GM21619 (cell line): ENCODE measurements at regions not wholly inside any gene's neighbourhood (a gene's known extent, or its start where the extent isn't known, plus 50 kb on each side); places are given as distances from the start of the nearest gene placed in this dataset.
"Not testable (repeated sequence)": the region's sequence is repeated elsewhere in the genome, so short reads cannot be mapped to it uniquely, and the experiment has no call there.

Source experiments
- ATAC-seq: cut with Tn5 transposase; IDR thresholded peaks from one replicate; pipeline ENCODE4 v1.9.1; 2021; ENCODE audit not compliant: unreplicated experiment

DNA sequence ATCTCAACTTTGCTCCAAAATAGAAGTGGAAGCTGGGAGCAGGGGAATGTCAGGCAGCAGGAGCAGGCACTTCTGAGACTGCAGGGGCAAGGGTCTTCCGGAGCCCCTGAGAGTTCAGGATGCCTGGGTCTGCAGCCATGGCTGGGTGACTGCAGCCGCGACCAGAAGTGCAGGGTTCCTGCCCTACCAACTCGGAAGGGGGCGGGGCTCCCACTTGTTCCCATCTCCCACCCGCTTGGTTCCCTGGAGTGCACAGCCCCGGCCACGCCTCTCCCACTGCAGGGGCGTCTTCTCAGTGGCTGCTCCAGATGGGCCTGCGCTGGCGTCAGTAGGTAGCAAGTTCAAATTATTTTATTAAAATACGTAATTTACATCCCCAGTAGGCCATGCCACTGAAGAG lies 1631.7 kb downstream of the OLFM4 start:
- ATAC-seq = no peak

DNA sequence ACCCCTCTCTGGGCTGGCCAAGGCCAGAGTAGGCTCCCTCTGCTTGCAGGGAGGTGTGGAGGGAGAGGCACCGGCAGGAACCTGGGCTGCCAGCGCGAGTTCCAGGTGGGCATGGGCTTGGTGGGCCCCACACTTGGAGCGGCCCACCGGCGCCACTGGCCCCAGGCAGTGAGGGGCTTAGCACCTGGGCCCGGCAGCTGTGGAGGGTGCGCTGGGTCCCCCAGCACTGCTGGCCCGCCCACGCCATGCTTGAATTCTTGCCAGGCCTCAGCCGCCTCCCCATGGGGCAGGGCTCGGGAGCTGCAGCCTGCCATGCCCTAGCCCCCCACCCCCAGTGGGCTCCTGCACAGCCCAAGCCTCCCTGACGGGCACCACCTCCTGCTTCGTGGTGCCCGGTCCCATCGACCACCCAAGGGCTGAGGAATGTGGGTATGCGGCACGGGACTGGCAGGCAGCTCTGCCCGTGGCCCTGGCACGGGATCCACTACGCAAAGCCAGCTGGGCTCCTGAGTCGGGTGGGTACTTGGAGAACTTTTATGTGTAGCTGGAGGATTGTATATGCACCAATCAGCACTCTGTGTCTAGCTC lies 1648.0 kb downstream of the OLFM4 start:
- no peak for ATAC-seq

DNA sequence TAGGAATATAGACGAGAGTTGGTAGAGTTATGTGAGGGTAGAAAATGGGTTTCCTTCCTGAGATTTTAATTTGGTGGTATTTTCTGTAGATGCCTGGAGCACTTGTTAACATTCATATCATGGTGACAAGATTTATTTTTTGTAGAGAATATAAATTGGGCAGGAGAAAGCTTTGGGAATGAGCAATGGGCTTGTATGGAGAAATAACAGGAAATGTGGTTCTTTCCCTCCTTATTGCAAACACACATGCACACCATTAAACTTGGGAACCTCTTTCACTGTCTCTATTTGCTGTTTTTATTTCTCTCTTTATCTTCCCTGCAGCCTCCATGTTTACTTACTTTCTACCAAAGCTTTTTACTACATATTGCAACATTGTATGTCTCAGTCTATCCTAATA lies 1653.6 kb downstream of the OLFM4 start:
- no peak for ATAC-seq

DNA sequence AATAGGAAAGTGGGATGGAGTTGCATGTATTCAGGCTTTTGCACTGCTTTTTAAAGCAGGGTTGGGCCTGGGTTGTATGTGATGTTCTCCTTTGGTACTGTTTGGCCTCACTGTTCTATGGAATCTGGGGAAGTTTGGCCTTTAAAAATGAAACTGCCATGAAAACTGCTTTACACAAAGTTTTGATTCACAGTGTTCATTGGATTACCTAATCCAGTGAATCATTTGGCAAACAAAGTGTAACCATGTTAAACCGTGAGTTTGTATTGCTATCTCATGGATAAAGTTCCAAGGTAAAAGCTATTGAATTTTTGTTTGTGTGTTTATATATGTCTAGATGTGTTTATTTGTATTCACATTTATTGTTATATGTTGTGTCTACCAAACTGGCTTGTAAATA lies 1658.6 kb downstream of the OLFM4 start:
- no peak for ATAC-seq

DNA sequence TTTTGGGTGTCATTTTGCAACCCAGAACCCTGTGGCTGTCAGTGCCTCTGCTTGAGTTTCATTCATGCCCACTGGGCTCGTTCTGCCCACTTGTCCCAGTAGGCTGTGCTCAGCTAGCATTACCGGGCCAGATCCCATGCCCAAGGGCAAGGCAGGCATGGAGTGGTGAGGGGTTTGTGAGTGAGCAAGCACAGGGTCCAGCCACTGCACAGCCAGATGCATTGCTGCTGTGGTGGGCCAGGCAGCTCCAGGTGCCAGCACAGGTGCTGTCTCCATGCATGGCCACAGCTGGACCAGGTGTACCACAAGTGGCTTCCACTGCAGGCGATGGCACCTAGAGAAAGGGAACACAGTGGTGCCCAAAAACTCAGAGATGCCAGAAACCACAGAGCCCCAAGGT lies 1671.2 kb downstream of the OLFM4 start:
- ATAC-seq = no peak

DNA sequence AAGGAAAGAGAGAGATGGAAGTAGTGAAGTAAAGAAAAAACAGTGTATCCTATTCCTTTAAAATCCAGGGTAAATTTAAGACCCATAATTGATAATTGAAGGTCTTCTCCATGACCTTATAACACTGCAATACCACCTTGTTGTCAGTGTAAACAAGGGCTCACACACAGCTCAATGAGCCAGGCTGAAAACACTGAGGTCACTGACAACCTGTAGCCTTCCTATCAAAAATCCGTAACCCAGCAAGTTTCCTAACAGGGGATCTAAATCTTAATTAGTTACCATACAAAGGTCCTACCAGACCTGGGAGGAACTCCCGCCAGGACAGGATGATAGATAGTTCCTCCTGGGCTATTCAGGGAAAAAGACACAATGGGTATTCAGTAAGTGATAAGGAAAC lies 1677.1 kb downstream of the OLFM4 start:
- no peak for ATAC-seq

DNA sequence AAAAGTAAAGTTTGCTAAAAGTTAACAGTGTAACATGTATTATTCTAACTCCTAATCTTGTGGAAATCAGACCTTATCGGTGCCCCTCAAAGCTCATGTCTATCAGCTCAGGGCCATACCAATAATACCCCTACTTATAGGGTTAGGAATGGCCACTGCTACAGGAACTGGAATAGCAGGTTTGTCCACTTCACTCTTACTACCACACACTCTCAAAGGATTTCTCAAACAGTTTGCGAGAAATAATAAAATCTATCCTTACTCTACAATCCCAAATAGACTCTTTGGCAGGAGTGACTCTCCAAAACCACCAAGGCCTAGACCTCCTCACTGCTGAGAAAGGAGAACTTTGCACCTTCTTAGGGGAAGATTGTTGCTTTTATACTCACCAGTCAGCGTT lies 1677.7 kb downstream of the OLFM4 start:
- ATAC-seq = no peak

DNA sequence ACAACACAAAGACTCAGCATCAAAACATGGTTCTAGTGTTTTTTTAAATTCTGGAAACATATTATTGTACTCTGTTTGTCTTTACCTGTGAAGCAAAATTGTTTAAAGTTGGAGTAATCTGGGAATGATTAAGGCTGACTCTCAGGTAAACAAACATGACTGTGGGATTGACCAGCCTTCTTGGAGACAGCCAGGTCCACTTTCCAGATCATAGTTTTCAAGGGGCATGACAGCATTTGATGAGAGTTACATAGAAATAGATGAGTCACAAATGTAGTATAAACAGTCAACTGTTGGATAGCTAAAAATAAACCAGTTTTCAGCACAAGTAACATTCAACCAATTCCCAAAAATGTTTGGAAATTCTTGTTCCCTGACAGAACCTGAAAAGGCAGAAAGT lies 1680.9 kb downstream of the OLFM4 start:
- no peak for ATAC-seq

DNA sequence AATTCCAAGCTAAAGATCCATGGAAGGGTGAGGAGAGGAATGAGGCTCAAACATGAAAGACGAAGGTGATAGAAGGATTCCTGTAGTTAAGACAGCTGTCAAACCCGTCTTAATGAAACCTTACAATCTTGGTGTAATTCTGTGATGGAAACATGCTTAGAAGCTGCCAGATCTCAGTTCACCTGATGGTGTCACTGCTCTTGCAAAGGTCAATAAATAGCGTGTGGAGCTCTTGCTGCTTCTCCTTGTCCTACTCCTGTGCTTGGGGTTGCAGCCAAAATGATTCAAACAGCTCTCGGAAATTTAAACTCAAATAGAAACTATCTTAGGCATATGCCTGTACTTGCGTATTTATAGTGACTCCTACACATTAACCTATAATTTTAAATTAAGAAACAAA lies 1705.0 kb downstream of the OLFM4 start:
- ATAC-seq = no peak

DNA sequence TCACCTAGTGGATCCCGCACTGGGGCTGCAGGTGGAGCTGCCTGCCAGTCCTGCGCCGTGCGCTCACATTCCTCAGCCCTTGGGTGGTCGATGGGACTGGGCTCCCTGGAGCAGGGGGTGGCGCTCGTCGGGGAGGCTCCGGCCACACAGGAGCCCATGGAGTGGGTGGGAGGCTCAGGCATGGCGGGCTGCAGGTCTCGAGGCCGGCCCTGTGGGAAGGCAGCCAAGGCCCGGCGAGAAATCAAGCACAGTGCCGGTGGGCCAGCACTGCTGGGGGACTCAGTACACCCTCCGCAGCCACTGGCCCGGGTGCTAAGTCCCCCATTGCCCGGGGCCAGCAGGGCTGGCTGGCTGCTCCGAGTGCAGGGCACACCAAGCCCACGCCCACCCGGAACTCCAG lies 1708.6 kb downstream of the OLFM4 start:
- ATAC-seq = not testable (repeated sequence)

DNA sequence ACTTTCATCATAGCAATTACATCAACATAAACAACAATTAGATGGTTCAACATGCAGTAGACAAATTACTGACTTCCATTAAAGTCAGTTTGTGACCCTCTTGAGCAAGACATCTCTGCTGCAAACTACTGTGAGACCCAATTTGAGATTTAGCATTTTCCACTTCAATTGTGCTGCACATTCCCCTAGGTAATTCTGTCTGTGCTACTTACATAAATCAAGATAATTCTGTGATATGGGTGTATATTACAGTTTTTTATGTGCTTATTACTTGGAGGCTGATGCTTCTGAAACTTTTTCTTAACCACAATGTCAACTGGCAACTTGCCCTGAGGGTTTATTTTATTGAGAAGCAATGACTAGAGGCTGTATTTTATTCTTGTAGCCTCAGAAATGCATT lies 1714.4 kb downstream of the OLFM4 start:
- no peak for ATAC-seq

DNA sequence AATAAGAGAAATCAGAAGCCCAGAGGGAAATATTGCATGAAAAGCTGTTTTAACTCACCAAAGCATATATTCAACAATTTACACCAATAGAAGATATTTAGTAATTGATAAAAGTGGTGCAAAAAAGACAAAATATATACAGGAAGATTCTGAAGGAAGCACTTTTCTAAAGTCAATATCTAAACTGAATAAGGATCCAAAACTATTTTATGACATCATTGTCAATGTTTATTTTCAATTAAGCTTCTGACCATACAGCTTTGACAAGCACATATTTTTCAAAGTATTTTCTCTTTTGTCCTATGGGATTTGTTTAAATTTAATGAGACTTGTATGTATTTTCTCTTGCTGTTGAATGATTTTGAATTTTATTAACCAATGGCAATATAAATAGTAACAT lies 1716.1 kb downstream of the OLFM4 start:
- no peak for ATAC-seq

DNA sequence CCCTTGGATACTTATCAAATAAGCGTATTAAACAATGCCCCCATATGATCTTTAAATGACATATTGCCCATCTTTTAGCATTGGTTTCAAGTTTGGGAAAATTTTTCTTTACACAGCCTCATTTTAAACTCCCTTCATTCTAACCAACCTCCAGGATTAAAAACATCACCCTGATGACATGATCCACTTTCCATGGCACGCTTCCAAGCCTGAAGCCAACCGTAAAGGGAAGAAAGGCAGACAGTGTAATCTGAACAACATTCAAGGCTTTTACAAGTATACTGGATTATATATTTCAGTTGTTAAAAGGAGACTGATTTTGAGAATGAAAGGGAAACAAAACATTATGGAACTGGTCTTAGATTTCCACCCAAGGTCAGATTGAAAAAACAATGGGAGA lies 1721.9 kb downstream of the OLFM4 start:
- no peak for ATAC-seq

DNA sequence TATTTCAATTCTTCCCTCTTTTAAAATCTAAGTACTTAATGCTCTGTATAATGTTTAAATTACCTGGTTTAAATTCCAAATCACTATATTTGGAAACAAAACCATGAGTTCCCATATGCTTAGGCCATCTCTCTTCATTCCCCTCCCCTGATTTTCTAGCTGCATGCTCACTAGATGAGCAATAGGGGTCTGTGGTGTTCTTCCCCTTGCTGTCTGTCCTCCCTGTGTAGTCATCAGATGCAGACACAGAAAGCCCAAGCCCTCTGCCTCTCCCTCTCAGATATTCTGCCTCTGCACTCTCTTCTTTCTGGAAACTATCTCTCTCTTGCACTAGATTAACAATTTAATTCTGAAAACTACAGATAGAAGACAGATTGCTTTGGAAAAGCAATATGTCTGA lies 1730.2 kb downstream of the OLFM4 start:
- no peak for ATAC-seq

DNA sequence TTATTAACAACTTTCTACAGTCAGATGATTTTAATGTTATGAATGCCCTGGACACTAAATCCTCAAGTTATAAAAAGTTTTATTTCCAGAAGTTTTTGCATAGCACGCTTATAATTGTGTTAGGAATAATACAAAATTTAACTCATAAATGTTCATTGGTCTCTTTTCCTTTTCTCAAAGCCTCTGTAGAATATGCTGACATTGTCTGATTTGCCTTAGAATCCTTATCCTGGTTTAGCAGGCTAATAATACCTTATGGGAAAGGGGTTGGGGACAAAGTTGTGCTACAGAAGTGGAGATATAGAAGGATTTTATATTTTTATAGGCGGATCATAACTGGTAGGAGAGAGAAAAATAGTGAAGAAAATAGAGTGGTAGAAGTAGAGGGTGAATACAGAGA lies 1739.6 kb downstream of the OLFM4 start:
- ATAC-seq = no peak

DNA sequence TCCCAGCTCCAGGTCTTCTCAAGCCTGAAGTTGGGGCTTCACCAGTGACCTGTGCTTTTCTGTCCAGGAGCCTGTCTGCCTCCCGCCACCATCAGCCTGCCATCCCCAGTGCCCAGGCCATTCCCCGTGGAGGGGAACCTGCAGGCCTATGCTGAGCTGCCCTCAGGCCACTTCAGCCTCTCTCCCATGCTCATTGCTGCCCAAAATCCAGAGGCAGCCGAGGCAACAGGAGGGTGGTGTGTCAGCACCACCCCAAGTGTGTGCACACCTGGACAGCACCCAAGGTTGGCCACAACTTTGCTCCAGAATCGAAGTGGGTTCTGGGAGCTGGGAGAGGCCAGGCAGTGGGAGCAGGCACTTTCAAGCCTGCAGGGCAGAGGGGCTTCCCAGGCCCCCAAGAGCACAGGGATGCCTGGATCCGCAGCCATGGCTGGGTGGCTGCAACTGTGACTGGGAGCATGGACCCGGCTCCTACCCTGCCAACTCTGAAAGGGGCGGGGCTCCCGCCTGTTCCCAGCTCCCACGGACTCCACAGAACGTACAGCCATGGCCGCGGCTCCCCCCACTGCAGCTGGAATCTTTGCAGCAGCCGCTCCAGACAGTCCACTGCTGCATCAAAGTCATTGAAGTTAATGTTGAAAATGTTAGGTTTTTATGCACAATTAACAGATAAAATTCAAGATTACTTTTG lies 1747.0 kb downstream of the OLFM4 start:
- no peak for ATAC-seq

DNA sequence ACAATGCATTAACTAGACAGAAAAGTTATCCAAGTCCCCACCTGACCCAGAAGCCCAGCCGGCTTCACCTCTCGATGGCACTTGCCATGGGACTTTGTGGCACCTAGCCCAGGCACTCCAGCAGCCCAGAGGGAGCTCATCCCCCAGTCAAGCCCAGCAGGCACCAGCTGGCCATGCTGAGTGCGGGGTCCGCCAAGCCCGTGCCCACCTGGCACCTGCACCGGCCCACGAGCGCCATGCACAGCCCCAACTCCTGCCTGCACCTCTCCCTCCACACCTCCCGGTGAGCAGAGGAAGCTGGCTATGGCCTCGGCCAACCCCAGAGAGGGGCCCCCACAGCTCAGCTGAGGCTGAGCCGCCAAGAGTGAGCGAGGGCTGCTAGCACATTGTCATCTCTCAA lies 1759.1 kb downstream of the OLFM4 start:
- no peak for ATAC-seq

DNA sequence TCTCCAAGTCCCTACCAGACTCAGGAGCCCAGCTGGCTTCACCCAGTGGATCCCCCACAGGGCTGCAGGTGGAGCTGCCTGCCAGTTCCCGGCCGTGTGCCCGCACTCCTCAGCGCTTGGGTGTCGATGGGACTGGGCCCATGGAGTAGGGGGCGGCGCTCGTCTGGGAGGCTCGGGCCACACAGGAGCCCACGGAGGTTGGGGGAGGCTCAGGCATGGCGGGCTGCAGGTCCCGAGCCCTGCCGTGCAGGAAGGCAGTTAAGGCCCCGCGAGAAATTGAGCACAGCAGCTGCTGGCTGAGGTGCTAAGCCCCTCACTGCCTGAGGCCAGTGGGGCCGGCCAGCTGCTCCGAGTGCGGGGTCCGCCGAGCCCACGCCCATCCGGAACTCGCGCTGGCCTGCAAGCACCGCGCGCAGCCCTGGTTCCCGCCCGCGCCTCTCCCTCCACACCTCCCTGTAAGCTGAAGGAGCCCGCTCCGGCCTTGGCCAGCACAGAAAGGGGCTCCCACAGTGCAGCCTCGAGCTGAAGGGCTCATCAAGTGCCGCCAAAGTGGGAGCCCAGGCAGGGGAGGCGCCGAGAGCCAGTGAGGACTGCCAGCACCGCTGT lies 1771.1 kb downstream of the OLFM4 start:
- no peak for ATAC-seq

DNA sequence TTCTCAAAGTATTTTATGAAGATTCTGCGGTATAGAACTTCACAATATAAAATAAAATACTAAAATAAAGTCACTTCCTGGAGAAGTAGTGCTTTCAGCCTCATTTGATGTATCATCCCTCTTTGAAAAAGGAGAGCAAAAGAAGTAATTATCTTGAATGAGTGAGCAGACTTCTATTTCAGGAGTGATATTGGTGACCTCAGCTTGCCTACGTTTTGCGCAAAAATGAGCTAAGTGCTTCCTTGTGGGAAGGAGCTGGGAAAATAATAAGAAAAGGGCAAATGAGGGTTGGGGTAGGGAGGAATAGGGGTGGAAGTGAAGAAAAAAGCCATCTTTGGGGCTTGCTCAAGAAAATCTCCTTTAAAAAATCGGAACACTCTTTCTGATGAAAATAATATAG lies 1773.6 kb downstream of the OLFM4 start:
- no peak for ATAC-seq

DNA sequence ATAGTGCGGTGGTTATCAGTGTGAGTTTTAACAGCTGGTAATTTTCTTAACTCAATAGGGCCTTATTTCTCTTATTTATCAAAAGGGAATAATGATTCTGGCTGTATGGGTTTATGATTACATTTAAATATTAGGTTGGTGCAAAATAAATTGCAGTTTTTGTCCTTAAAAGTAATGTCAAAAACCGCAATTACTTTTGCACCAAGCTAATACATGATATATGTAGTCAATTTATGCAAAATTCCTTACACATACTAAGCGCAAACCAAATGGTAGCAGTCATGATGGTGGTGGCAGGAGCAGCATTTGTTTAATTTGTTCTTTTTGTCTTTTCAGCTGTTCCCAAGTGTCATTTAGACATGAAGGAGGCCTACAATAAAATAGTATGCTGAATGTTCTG lies 1777.1 kb downstream of the OLFM4 start:
- ATAC-seq = no peak

DNA sequence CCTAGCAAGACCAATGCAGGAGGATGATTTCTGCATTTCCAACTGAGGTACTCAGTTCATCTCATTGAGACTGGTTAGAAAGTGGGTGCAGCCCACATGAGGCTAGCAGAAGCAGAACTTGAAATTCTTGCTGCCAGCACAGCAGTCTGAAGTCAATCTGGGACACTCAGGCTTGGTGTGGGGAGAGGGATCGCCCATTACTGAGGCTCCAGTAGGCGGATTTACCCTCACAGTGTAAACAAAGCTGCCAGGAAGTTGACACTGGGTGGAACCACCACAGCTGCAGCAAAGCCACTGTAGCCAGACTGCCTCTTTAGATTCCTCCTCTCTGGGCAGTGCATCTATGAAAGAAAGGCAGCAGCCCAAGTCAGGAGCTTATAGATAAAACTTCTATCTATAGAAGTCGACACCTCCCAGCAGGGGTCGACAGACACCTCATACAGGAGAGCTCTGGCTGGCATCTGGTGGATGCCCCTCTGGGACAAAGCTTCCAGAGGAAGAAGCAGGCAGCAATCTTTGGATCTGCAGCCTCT lies 1793.4 kb downstream of the OLFM4 start:
- not testable (repeated sequence) for ATAC-seq

DNA sequence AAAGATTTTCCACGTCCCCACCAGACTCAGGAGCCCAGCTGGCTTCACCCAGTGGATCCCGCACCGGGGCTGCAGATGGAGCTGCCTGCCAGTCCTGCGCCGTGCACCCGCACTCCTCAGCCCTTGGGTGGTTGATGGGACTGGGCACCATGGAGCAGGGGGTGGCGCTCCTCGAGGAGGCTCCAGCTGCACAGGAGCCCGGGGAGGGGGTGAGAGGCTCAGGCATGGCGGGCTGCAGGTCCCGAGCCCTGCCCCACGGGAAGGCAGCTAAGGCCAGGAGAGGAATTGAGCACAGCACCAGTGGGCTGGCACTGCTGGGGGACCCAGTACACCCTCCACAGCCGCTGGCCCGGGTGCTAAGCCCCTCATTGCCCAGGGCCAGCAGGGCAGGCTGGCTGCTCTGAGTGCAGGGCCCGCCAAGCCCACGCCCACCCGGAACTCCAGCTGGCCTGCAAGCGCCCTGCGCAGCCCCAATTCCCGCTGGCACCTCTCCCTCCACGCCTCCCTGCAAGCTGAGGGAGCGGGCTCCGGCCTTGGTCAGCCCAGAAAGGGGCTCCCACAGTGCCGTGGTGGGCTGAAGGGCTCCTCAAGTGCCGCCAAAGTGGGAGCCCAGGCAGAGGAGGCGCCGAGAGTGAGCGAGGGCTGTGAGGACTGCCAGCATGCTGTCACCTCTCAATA lies 1800.9 kb downstream of the OLFM4 start:
- not testable (repeated sequence) for ATAC-seq
